H1 (cell line): ENCODE measurements at regions not wholly inside any gene's neighbourhood (a gene's known extent, or its start where the extent isn't known, plus 50 kb on each side); places are given as distances from the start of the nearest gene placed in this dataset.

Experiments used
- CTCF ChIA-PET: fragments of 300-600 bp; sonication (Branson Sonifier 250); formaldehyde crosslinking; loops from one replicate; lab custom pipeline; 2021; ENCODE audit not compliant: partially characterized antibody; lab: Charles Lee
- POLR2A ChIA-PET: fragments of 300-600 bp; sonication (Branson Sonifier 250); formaldehyde crosslinking; loops from one replicate; lab custom pipeline; 2021; ENCODE audit warnings: inconsistent platforms; ENCODE audit not compliant: partially characterized antibody; lab: Charles Lee
- DNase-seq, 2 experiments: peaks; one replicate each; pipeline versions ENCODE4 v3.0.0 to v3.0.0-alpha.2; 2010 to 2022; ENCODE audit warnings: low spot score in 2 of 2, low read depth in 1 of 2, mixed read lengths in 1 of 2
- FAIRE-seq: peaks from 2 replicates; lab custom pipeline; 2011; peaks lifted over from hg19 to GRCh38; lab: Jason Lieb, UNC
- H2AFZ ChIP-seq: 2 replicates; pipeline ENCODE4 v1.8.1; 2012; ENCODE audit warnings: low read length, inconsistent platforms
- H2AK5ac ChIP-seq: 2 replicates; pipeline ENCODE4 v1.6.1; 2013; ENCODE audit warnings: low read depth, low read length
- H2BK120ac ChIP-seq: replicated peaks from 2 replicates; pipeline ENCODE3; 2013; ENCODE audit warnings: low read depth, low read length, inconsistent platforms
- H2BK12ac ChIP-seq: 2 replicates; pipeline ENCODE4 v1.6.1; 2013; ENCODE audit warnings: low read depth, low read length
- H2BK15ac ChIP-seq: 2 replicates; pipeline ENCODE4 v1.6.1; 2013; ENCODE audit warnings: low read length
- H2BK20ac ChIP-seq: 2 replicates; pipeline ENCODE4 v1.6.1; 2013; ENCODE audit warnings: low read length
- H2BK5ac ChIP-seq: 2 replicates; pipeline ENCODE4 v1.6.1; 2013; ENCODE audit warnings: low read depth, low read length
- H3K14ac ChIP-seq: 2 replicates; pipeline ENCODE4 v1.6.1; 2013; ENCODE audit warnings: inconsistent platforms; ENCODE audit not compliant: insufficient read length
- H3K18ac ChIP-seq: 2 replicates; pipeline ENCODE4 v1.6.1; 2013; ENCODE audit warnings: low read length; ENCODE audit errors: extremely low read depth
- H3K23ac ChIP-seq: 2 replicates; pipeline ENCODE4 v1.6.1; 2013; ENCODE audit warnings: inconsistent platforms; ENCODE audit not compliant: insufficient read length
- H3K23me2 ChIP-seq: 2 replicates; pipeline ENCODE4 v1.6.1; 2013; ENCODE audit warnings: low read depth, low read length
- H3K27ac ChIP-seq: 2 replicates; pipeline ENCODE4 v1.6.1; 2011; ENCODE audit warnings: low read depth, low read length, inconsistent platforms
- H3K27me3 ChIP-seq, 4 experiments: replicated peaks in 1 of 4; 1 replicate in 1 of 4; 2 replicates in 3 of 4; pipeline versions ENCODE4 v1.6.1 to v1.8.1; 2011 to 2013; ENCODE audit warnings: low read length in 3 of 4, mild to moderate bottlenecking in 3 of 4, inconsistent platforms in 2 of 4, mixed read lengths in 2 of 4, moderate library complexity in 1 of 4; ENCODE audit not compliant: control insufficient read depth in 3 of 4, insufficient read depth in 3 of 4; ENCODE audit errors: extremely low read depth in 1 of 4
- H3K36me3 ChIP-seq, 4 experiments: 2 replicates each; pipeline versions ENCODE4 v1.6.1 to v1.8.1; 2011 to 2013; ENCODE audit warnings: mild to moderate bottlenecking in 4 of 4, low read length in 3 of 4, moderate library complexity in 2 of 4, control low read depth in 1 of 4, inconsistent platforms in 1 of 4; ENCODE audit not compliant: insufficient read depth in 4 of 4, control insufficient read depth in 2 of 4
- H3K4ac ChIP-seq: replicated peaks from 2 replicates; pipeline ENCODE3; 2013; ENCODE audit warnings: low read length, low read depth, mixed read lengths, inconsistent platforms; ENCODE audit not compliant: insufficient read length
- H3K4me1 ChIP-seq, 4 experiments: replicated peaks in 1 of 4; 1 replicate in 1 of 4; 2 replicates in 3 of 4; pipeline versions ENCODE4 v1.6.1 to v1.8.1; 2011 to 2013; ENCODE audit warnings: low read length in 3 of 4, inconsistent platforms in 2 of 4, mixed read lengths in 1 of 4; ENCODE audit not compliant: insufficient read depth in 4 of 4, control insufficient read depth in 3 of 4
- H3K4me2 ChIP-seq, 2 experiments: 2 replicates each; pipeline versions ENCODE4 v1.6.1 to v1.8.1; 2011 to 2013; ENCODE audit warnings: low read depth in 2 of 2, low read length in 2 of 2, control low read depth in 1 of 2, inconsistent platforms in 1 of 2, mild to moderate bottlenecking in 1 of 2; ENCODE audit not compliant: insufficient read depth in 1 of 2
- H3K4me3 ChIP-seq, 4 experiments: fragments of 200-600, 300-600 bp in 1 of 4; sonication (generic), shearing (Covaris generic), sonication (Bioruptor Twin) in 1 of 4; 2 replicates each; pipeline versions ENCODE4 v1.5.1 to v1.8.1; 2011 to 2016; ENCODE audit warnings: low read length in 4 of 4, low read depth in 3 of 4, control low read depth in 2 of 4, inconsistent platforms in 2 of 4, mild to moderate bottlenecking in 2 of 4, mixed read lengths in 1 of 4, moderate library complexity in 1 of 4; ENCODE audit not compliant: insufficient read depth in 2 of 4; ENCODE audit errors: extremely low read depth in 1 of 4
- H3K56ac ChIP-seq: replicated peaks from 2 replicates; pipeline ENCODE3; 2013; ENCODE audit warnings: low read depth, mild to moderate bottlenecking, mixed read lengths, low read length, inconsistent platforms; ENCODE audit not compliant: insufficient read length
- H3K79me1 ChIP-seq: 2 replicates; pipeline ENCODE4 v1.6.1; 2013; ENCODE audit warnings: low read depth, low read length, control low read depth
- H3K79me2 ChIP-seq, 2 experiments: 2 replicates each; pipeline versions ENCODE4 v1.6.1 to v1.8.1; 2012 to 2013; ENCODE audit warnings: low read length in 2 of 2, mild to moderate bottlenecking in 2 of 2, inconsistent platforms in 1 of 2; ENCODE audit not compliant: insufficient read depth in 2 of 2, control insufficient read depth in 1 of 2
- H3K9ac ChIP-seq, 4 experiments: replicated peaks in 1 of 4; 1 replicate in 1 of 4; 2 replicates in 3 of 4; pipeline versions ENCODE4 v1.6.1 to v1.8.1; 2011 to 2013; ENCODE audit warnings: low read depth in 3 of 4, low read length in 3 of 4, control low read depth in 2 of 4, mild to moderate bottlenecking in 2 of 4, moderate library complexity in 2 of 4, inconsistent platforms in 1 of 4; ENCODE audit errors: extremely low read depth in 1 of 4
- H3K9me3 ChIP-seq, 2 experiments: 2 replicates each; pipeline versions ENCODE4 v1.6.1 to v1.8.1; 2012 to 2013; ENCODE audit warnings: mild to moderate bottlenecking in 2 of 2, moderate library complexity in 2 of 2, control low read depth in 1 of 2, inconsistent platforms in 1 of 2, low read depth in 1 of 2, low read length in 1 of 2, mixed read lengths in 1 of 2; ENCODE audit not compliant: insufficient read depth in 2 of 2
- H4K20me1 ChIP-seq, 2 experiments: replicated peaks in 1 of 2; 2 replicates each; pipeline versions ENCODE3 to v1.8.1; 2011 to 2013; ENCODE audit warnings: inconsistent platforms in 2 of 2, low read length in 2 of 2, mild to moderate bottlenecking in 1 of 2; ENCODE audit not compliant: insufficient read depth in 2 of 2, control insufficient read depth in 1 of 2
- H4K5ac ChIP-seq: 2 replicates; pipeline ENCODE4 v1.6.1; 2013; ENCODE audit warnings: low read length, low read depth, mixed read lengths, inconsistent platforms; ENCODE audit not compliant: insufficient read length
- H4K8ac ChIP-seq: 2 replicates; pipeline ENCODE4 v1.8.0; 2013; ENCODE audit warnings: mild to moderate bottlenecking, moderate library complexity, low read length, inconsistent platforms; ENCODE audit not compliant: insufficient read depth; ENCODE audit errors: extremely low read depth
- H4K91ac ChIP-seq: replicated peaks from 2 replicates; pipeline ENCODE3; 2013; ENCODE audit warnings: low read length, mixed read lengths, inconsistent platforms; ENCODE audit not compliant: insufficient read length
- BACH1 ChIP-seq: IDR thresholded peaks from 2 replicates; pipeline ENCODE4 v1.6.1; 2012; ENCODE audit warnings: low read length, improper control_type of control experiment
- BRCA1 ChIP-seq: IDR thresholded peaks from 2 replicates; pipeline ENCODE4 v1.6.1; 2012; ENCODE audit warnings: low read depth, low read length, improper control_type of control experiment
- GABPA ChIP-seq: IDR thresholded peaks from 2 replicates; pipeline ENCODE4 v1.6.1; 2011; ENCODE audit warnings: mild to moderate bottlenecking, low read length, moderate library complexity, borderline replicate concordance; ENCODE audit not compliant: insufficient read depth
- KDM1A ChIP-seq: fragments of 200-600, 300-600 bp; sonication (generic); IDR thresholded peaks from 2 replicates; pipeline ENCODE4 v1.7.1; 2016; ENCODE audit warnings: mild to moderate bottlenecking, low read length, borderline replicate concordance
- KDM4A ChIP-seq: IDR thresholded peaks from one replicate; pipeline ENCODE4 v1.7.1; 2012; ENCODE audit warnings: low read depth, mild to moderate bottlenecking, moderate library complexity, low read length, inconsistent platforms; ENCODE audit not compliant: severe bottlenecking
- NRF1 ChIP-seq: IDR thresholded peaks from 2 replicates; pipeline ENCODE4 v1.6.1; 2011; ENCODE audit warnings: mild to moderate bottlenecking, low read depth, low read length, improper control_type of control experiment
- POLR2AphosphoS5 ChIP-seq: IDR thresholded peaks from 2 replicates; pipeline ENCODE4 v1.6.1; 2011; ENCODE audit warnings: low read depth, low read length
- RFX5 ChIP-seq: IDR thresholded peaks from 2 replicates; pipeline ENCODE4 v1.6.1; 2011; ENCODE audit warnings: low read depth, low read length, improper control_type of control experiment, borderline replicate concordance
- RXRA ChIP-seq: IDR thresholded peaks from 2 replicates; pipeline ENCODE4 v1.6.1; 2011; ENCODE audit warnings: low read depth, mild to moderate bottlenecking, low read length, moderate library complexity; ENCODE audit not compliant: insufficient read depth
- TCF12 ChIP-seq: IDR thresholded peaks from 2 replicates; pipeline ENCODE4 v1.6.1; 2011; ENCODE audit warnings: low read depth, mild to moderate bottlenecking, low read length
- ZNF274 ChIP-seq: IDR thresholded peaks from 2 replicates; pipeline ENCODE4 v1.7.0; 2012; ENCODE audit warnings: low read length, borderline replicate concordance; ENCODE audit errors: extremely low read depth
- WGBS, 2 experiments: shearing (Covaris generic) in 1 of 2; methylation state at CpG; one replicate each; pipeline versions ENCODE4 v1.1.6 to v1.1.7; 2013 to 2015; ENCODE audit warnings: low lambda C conversion rate in 2 of 2, mixed read lengths in 2 of 2, inconsistent platforms in 1 of 2, low coverage in 1 of 2, missing lambda C conversion rate in 1 of 2; ENCODE audit not compliant: insufficient replicate concordance in 2 of 2, insufficient coverage in 1 of 2, insufficient read length in 1 of 2; ENCODE audit errors: extremely low coverage in 1 of 2, missing lambda C conversion rate in 1 of 2; 5-methylcytosine and 5-hydroxymethylcytosine counted together
- TF ChIP-seq, protein P1 (sequence below), 3 experiments: IDR thresholded peaks; 1 replicate in 2 of 3; 2 replicates in 1 of 3; pipeline versions ENCODE4 v1.5.1 to v1.6.1; 2011; ENCODE audit warnings: low read length in 3 of 3, mild to moderate bottlenecking in 3 of 3, inconsistent platforms in 2 of 3, low read depth in 1 of 3, moderate library complexity in 1 of 3; ENCODE audit not compliant: insufficient read depth in 1 of 3; ENCODE audit errors: control extremely low read depth in 1 of 3

DNA sequence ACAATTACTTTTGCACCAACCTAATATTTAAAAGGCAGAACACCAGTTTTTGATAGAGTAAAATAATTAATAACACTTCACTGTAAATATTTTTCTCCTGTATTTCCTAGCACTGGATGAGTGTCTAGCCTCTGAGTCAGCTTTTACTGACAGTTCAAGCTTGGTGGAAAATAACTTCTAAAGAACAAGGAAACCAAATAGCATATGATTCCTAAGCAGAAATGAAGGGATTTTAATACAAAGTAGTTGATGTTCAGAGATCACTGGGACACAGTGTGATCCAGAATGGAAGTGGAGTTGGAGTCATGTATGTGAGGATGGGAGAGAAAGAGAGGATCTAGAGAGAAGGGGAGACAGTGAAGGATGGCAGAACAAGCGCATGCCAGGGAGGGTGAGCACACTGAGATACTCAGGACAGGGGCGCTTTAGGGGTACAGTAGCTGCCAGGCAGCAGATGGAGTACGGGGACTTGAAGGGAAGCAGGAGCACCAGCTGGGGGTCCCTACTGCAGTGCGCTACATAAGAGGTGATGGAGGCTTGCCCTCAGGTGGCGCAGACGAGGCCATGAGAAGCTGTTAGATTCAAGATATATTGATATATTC is 117.9 kb upstream of the KLF6 start:
- WGBS, 2 experiments: 93% methylated on average over 6 of the region's 6 CpGs; no CpG with 5 or more reads in 1 of the 2 experiments
- no peak overlapping the region for H4K91ac ChIP-seq
- H3K9ac ChIP-seq: no peak overlapping the region
- no peak overlapping the region for H2BK120ac ChIP-seq
- no peak overlapping the region for H3K4ac ChIP-seq
- no peak for FAIRE-seq
- H4K8ac ChIP-seq: no peak overlapping the region
- no peaks in the 10 kb centered on the region for H3K4me1 ChIP-seq
- no peak overlapping the region for H2BK5ac ChIP-seq
- no peak overlapping the region for H3K56ac ChIP-seq
- no peaks in the 10 kb centered on the region for H3K9me3 ChIP-seq
- H3K18ac ChIP-seq: no peak overlapping the region
- no peak overlapping the region for H2AFZ ChIP-seq
- no peaks in the 10 kb centered on the region for H3K23me2 ChIP-seq
- no peaks in the 10 kb centered on the region for H3K36me3 ChIP-seq
- H4K5ac ChIP-seq: no peak overlapping the region
- H3K23ac ChIP-seq: no peak overlapping the region
- ChIA-PET CTCF (interaction anchor here (0.5 to 1.2 kb wide), 2 partner anchors 494 to 996 kb away, joined by 3 read pairs; no protein-coding TSS in a partner anchor), POLR2A (interaction anchor here (1.2 kb wide), 1 partner anchor 118 kb away, joined by 3 read pairs; the partner anchor contains the start of gene KLF6)
- no peaks in the 10 kb centered on the region for H4K20me1 ChIP-seq
- H3K4me2 ChIP-seq: no peak overlapping the region
- no peak overlapping the region for H3K4me3 ChIP-seq
- no peaks in the 10 kb centered on the region for H3K79me1 ChIP-seq
- no peak for DNase-seq
- H3K27ac ChIP-seq: no peak overlapping the region
- H2BK20ac ChIP-seq: no peak overlapping the region
- no peak overlapping the region for H2AK5ac ChIP-seq
- no peaks in the 10 kb centered on the region for H3K79me2 ChIP-seq
- no peaks in the 10 kb centered on the region for H3K27me3 ChIP-seq
- no peak overlapping the region for H3K14ac ChIP-seq
- H2BK15ac ChIP-seq: no peak overlapping the region
- no peak overlapping the region for H2BK12ac ChIP-seq
- TF ChIP-seq KDM1A: no peak
- no peak for TF ChIP-seq GABPA
- no peak for TF ChIP-seq ZNF274
- TF ChIP-seq BRCA1: no peak
- TF ChIP-seq RFX5: no peak
- TF ChIP-seq RXRA: no peak
- TF ChIP-seq, protein P1, sequence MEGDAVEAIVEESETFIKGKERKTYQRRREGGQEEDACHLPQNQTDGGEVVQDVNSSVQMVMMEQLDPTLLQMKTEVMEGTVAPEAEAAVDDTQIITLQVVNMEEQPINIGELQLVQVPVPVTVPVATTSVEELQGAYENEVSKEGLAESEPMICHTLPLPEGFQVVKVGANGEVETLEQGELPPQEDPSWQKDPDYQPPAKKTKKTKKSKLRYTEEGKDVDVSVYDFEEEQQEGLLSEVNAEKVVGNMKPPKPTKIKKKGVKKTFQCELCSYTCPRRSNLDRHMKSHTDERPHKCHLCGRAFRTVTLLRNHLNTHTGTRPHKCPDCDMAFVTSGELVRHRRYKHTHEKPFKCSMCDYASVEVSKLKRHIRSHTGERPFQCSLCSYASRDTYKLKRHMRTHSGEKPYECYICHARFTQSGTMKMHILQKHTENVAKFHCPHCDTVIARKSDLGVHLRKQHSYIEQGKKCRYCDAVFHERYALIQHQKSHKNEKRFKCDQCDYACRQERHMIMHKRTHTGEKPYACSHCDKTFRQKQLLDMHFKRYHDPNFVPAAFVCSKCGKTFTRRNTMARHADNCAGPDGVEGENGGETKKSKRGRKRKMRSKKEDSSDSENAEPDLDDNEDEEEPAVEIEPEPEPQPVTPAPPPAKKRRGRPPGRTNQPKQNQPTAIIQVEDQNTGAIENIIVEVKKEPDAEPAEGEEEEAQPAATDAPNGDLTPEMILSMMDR (IDR thresholded peaks at IDR 0.05; ENCODE audit: control extremely low read depth in 1 of 3, insufficient read depth in 1 of 3, low read depth in 1 of 3, low read length in 3 of 3): no peak
- TF ChIP-seq TCF12: no peak
- TF ChIP-seq POLR2AphosphoS5: no peak
- TF ChIP-seq NRF1: no peak
- no peak for TF ChIP-seq KDM4A
- TF ChIP-seq BACH1: no peak
